T-helper 1 cell treated with Interleukin-12 subunit alpha and Interleukin-12 subunit beta and Interleukin-4 antibody, amounts not matched to agents 30 μg/mL and 1 μg/mL, for 36 hours (primary cell): ENCODE measurements at regions not wholly inside any gene's neighbourhood (a gene's known extent, or its start where the extent isn't known, plus 50 kb on each side); places are given as distances from the start of the nearest gene placed in this dataset.

ENCODE experiments used
- H3K27ac Mint-ChIP-seq: one replicate; pipeline ENCODE4 v1.8.0; 2021; ENCODE audit warnings: mild to moderate bottlenecking, mixed read lengths
- H3K27me3 Mint-ChIP-seq: one replicate; pipeline ENCODE4 v1.8.0; 2021; ENCODE audit warnings: low read depth, mixed read lengths
- H3K36me3 Mint-ChIP-seq: one replicate; pipeline ENCODE4 v1.8.0; 2021; ENCODE audit warnings: low read depth, mixed read lengths
- H3K4me1 Mint-ChIP-seq: one replicate; pipeline ENCODE4 v1.8.0; 2021; ENCODE audit warnings: low read depth, mixed read lengths
- H3K4me3 Mint-ChIP-seq: one replicate; pipeline ENCODE4 v1.8.0; 2021; ENCODE audit warnings: mild to moderate bottlenecking, moderate library complexity, mixed read lengths
- H3K9me3 Mint-ChIP-seq: one replicate; pipeline ENCODE4 v1.8.0; 2021; ENCODE audit warnings: mixed read lengths

DNA sequence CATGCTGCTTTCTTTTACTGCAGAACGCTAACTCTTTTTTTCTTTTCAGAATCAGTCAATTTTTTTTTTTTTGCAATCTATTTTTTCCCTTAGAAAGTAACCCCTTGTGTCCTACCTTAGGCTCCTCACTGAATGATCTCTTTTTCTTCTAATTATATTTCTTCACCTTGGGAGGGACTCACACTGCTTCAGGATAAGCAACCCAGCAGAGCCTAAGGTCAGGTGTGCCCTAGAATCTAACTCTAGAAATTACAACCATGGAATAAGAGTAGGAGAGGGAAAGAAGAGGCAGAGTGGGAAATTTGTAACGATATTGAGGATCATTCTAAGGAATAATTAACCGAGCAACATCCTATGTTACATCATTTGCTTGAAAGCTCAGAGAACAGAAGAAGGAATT lies 564.0 kb upstream of the MEF2C start:
- no peak overlapping the region for H3K27ac Mint-ChIP-seq
- no peaks in the 10 kb centered on the region for H3K36me3 Mint-ChIP-seq
- H3K4me3 Mint-ChIP-seq: no peak overlapping the region
- no peaks in the 10 kb centered on the region for H3K4me1 Mint-ChIP-seq
- no peaks in the 10 kb centered on the region for H3K27me3 Mint-ChIP-seq
- no peaks in the 10 kb centered on the region for H3K9me3 Mint-ChIP-seq

- no peak overlapping the region for H3K4me3 Mint-ChIP-seq
- H3K27ac Mint-ChIP-seq: no peak overlapping the region
- H3K4me1 Mint-ChIP-seq: no peaks in the 10 kb centered on the region
- no peaks in the 10 kb centered on the region for H3K36me3 Mint-ChIP-seq
- no peaks in the 10 kb centered on the region for H3K27me3 Mint-ChIP-seq
- no peaks in the 10 kb centered on the region for H3K9me3 Mint-ChIP-seq
Measured at GRCh38 chr5:89445106-89445745, 562.2 kb upstream of the MEF2C start.

- no peaks in the 10 kb centered on the region for H3K4me1 Mint-ChIP-seq
- no peak overlapping the region for H3K27ac Mint-ChIP-seq
- no peak overlapping the region for H3K4me3 Mint-ChIP-seq
- no peaks in the 10 kb centered on the region for H3K9me3 Mint-ChIP-seq
- H3K27me3 Mint-ChIP-seq: no peaks in the 10 kb centered on the region
- no peaks in the 10 kb centered on the region for H3K36me3 Mint-ChIP-seq
Measured at GRCh38 chr5:89444088-89444487, 561.1 kb upstream of the MEF2C start.

- Mint-ChIP-seq H3K9me3 (no peaks in the 10 kb centered on the region), H3K27me3 (no peaks in the 10 kb centered on the region), H3K27ac (no peak overlapping the region), H3K4me1 (no peaks in the 10 kb centered on the region), H3K4me3 (no peak overlapping the region), H3K36me3 (no peaks in the 10 kb centered on the region)
Measured at GRCh38 chr5:89443508-89443907, 560.5 kb upstream of the MEF2C start.

GRCh38 chr5:89441965-89442364 lies 559.0 kb upstream of the MEF2C start:
- H3K27ac Mint-ChIP-seq: no peak overlapping the region

GRCh38 chr5:89440670-89441069 lies 557.7 kb upstream of the MEF2C start:
- no peaks in the 10 kb centered on the region for H3K9me3 Mint-ChIP-seq

More at GRCh38 chr5:89441965-89442364, 559.0 kb upstream of the MEF2C start:
- Mint-ChIP-seq H3K36me3 (no peaks in the 10 kb centered on the region), H3K4me1 (no peaks in the 10 kb centered on the region), H3K4me3 (no peak overlapping the region), H3K27me3 (no peaks in the 10 kb centered on the region), H3K9me3 (no peaks in the 10 kb centered on the region)

DNA sequence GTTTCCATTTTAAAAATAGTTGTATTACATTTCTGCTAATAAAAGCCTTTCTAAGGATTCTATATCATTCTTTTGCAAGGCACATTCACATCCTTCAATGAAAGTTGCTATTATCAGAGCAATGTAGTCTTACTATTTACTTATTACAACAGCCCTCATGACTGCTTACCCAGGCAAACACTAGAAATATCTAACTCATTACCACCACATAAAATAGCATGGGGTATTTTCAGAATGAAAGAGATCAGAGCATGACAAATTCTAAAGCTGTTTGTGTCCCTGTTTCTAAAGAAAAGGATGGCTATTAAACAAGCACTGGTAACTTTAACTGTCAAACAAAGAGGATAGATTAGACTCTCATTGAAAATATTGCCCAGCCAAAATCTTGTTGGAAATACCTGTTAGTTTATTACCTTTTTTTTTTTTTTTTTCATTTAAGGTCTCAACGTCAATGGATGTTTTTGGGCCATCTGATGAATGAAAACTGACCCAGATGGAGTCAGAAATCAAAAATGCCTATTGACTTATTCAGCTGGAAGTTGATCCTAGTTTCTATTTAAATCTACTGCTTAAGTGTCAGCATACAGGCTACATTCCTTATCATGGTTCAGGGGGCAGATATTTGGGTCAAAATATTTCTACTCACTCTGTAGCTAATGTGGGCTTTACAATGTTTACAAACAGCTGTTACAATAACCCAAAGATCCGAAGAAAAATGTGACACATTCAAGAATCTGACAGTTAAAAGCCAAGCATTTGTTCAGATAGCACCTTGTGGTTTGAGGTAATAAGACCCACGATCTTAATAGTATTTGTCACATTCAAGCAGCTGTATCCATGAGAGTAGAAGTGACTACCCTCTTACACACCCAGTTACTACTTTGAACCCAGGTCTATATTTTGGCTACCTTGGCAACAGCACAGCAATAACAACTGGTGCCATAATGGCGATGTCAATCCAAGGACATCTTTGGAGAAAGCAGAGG lies 554.8 kb upstream of the MEF2C start:
- H3K4me3 Mint-ChIP-seq: no peak overlapping the region
- no peaks in the 10 kb centered on the region for H3K4me1 Mint-ChIP-seq
- H3K27me3 Mint-ChIP-seq: no peaks in the 10 kb centered on the region
- no peak overlapping the region for H3K27ac Mint-ChIP-seq
- H3K36me3 Mint-ChIP-seq: no peaks in the 10 kb centered on the region
- H3K9me3 Mint-ChIP-seq: no peaks in the 10 kb centered on the region

More at GRCh38 chr5:89440670-89441069, 557.7 kb upstream of the MEF2C start:
- Mint-ChIP-seq H3K36me3 (no peaks in the 10 kb centered on the region), H3K27ac (no peak overlapping the region), H3K4me3 (no peak overlapping the region), H3K4me1 (no peaks in the 10 kb centered on the region), H3K27me3 (no peaks in the 10 kb centered on the region)

- H3K4me3 Mint-ChIP-seq: no peak overlapping the region
- H3K36me3 Mint-ChIP-seq: no peaks in the 10 kb centered on the region
- no peaks in the 10 kb centered on the region for H3K27me3 Mint-ChIP-seq
- no peaks in the 10 kb centered on the region for H3K9me3 Mint-ChIP-seq
- H3K4me1 Mint-ChIP-seq: no peaks in the 10 kb centered on the region
- no peak overlapping the region for H3K27ac Mint-ChIP-seq
Measured at GRCh38 chr5:89436464-89436863, 553.5 kb upstream of the MEF2C start.

DNA sequence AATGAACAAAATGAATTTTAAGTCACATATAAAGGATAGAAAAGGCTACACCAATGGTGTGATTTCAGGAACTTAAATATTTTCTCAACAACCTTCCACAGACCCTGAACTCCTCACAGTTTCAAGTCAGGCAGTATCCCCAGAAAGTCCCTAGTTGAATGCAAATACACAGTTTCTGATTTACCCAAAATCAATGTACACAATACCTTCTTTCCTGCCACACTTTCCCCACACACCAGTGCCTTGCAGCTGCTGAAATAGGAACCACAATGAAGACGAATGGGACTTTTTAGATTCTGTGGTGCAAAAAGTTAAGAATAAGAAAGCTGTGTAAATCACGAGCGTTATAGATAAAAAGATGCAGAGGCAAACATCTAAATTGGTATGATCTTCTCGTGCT lies 552.4 kb upstream of the MEF2C start:
- Mint-ChIP-seq H3K4me3 (no peak overlapping the region), H3K9me3 (no peaks in the 10 kb centered on the region), H3K36me3 (no peaks in the 10 kb centered on the region), H3K27me3 (no peaks in the 10 kb centered on the region), H3K27ac (no peak overlapping the region), H3K4me1 (no peaks in the 10 kb centered on the region)

DNA sequence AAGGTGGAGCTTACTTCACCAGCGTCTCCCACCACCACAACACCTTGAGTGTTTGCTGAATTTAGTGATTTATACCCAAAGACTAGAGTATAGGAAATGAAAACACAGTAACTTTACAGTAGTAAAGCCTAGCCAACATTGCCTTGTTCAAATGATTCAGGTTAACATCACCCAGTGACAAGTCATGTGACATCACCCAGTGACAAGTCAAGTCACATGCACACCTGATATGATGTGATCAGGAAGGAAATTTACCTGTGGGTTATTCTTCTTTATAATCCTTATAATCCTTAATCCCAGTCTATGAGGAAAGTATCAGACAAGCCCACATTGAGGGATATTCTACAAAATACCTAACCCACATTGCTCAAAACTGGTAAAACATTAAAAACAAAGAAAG lies 545.6 kb upstream of the MEF2C start:
- no peak overlapping the region for H3K27ac Mint-ChIP-seq
- no peaks in the 10 kb centered on the region for H3K4me1 Mint-ChIP-seq

GRCh38 chr5:89425062-89425461 lies 542.1 kb upstream of the MEF2C start:
- no peaks in the 10 kb centered on the region for H3K9me3 Mint-ChIP-seq

More for the DNA sequence above, 545.6 kb upstream of the MEF2C start:
- Mint-ChIP-seq H3K27me3 (no peaks in the 10 kb centered on the region), H3K4me3 (no peak overlapping the region), H3K36me3 (no peaks in the 10 kb centered on the region), H3K9me3 (no peaks in the 10 kb centered on the region)

GRCh38 chr5:89421035-89421434 lies 538.1 kb upstream of the MEF2C start:
- no peaks in the 10 kb centered on the region for H3K27me3 Mint-ChIP-seq
- H3K9me3 Mint-ChIP-seq: no peaks in the 10 kb centered on the region
- no peaks in the 10 kb centered on the region for H3K36me3 Mint-ChIP-seq

More at GRCh38 chr5:89425062-89425461, 542.1 kb upstream of the MEF2C start:
- H3K4me1 Mint-ChIP-seq: no peaks in the 10 kb centered on the region
- no peak overlapping the region for H3K27ac Mint-ChIP-seq
- H3K36me3 Mint-ChIP-seq: no peaks in the 10 kb centered on the region
- H3K27me3 Mint-ChIP-seq: no peaks in the 10 kb centered on the region
- no peak overlapping the region for H3K4me3 Mint-ChIP-seq

DNA sequence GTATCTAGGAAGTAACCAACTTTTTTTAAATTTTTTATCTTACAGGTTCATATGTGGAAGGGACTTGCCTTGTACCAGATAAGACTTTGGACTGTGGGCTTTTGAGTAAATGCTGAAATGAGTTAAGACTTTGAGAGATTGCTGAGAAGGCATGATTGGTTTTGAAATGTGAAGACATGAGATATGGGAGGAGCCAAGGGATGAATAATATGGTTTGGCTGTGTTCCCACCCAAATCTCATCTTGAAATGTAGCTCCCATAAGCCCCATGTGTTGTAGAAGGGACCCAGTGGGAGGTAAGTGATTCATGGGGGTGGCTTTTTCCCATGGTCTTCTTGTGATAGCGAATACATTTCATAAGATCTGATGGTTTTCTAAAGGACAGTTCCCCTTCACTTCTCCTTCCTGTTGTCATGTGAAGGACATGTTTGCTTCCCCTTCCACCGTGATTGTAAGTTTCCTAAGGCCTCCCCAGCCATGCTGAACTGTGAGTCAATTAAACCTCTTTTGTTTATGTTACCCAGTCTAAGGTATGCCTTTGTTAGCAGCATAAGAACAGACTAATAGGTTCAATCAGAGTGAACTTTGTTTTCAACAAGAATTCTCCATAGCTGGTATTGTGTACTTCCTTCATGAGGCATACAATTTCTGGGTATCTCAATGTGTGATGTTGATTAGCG lies 535.6 kb upstream of the MEF2C start:
- H3K36me3 Mint-ChIP-seq: no peaks in the 10 kb centered on the region
- H3K4me1 Mint-ChIP-seq: no peaks in the 10 kb centered on the region
- no peak overlapping the region for H3K4me3 Mint-ChIP-seq
- H3K27ac Mint-ChIP-seq: no peak overlapping the region
- H3K27me3 Mint-ChIP-seq: no peaks in the 10 kb centered on the region
- no peaks in the 10 kb centered on the region for H3K9me3 Mint-ChIP-seq

More at GRCh38 chr5:89421035-89421434, 538.1 kb upstream of the MEF2C start:
- no peak overlapping the region for H3K4me3 Mint-ChIP-seq
- H3K4me1 Mint-ChIP-seq: no peaks in the 10 kb centered on the region
- no peak overlapping the region for H3K27ac Mint-ChIP-seq

- H3K27me3 Mint-ChIP-seq: no peaks in the 10 kb centered on the region
- no peaks in the 10 kb centered on the region for H3K9me3 Mint-ChIP-seq
- no peak overlapping the region for H3K27ac Mint-ChIP-seq
- no peaks in the 10 kb centered on the region for H3K4me1 Mint-ChIP-seq
- no peak overlapping the region for H3K4me3 Mint-ChIP-seq
- H3K36me3 Mint-ChIP-seq: no peaks in the 10 kb centered on the region
Measured at GRCh38 chr5:89417990-89418389, 535.0 kb upstream of the MEF2C start.
